Kidney (tissue), 13 donors: ENCODE measurements at regions not wholly inside any gene's neighbourhood (a gene's known extent, or its start where the extent isn't known, plus 50 kb on each side); places are given as distances from the start of the nearest gene placed in this dataset.

ENCODE experiments used
- DNase-seq, 5 donors: peaks; one replicate each; pipeline ENCODE4 v3.0.0-alpha.2; 2013 to 2020
- FAIRE-seq: peaks from 2 replicates; lab custom pipeline; 2012; peaks lifted over from hg19 to GRCh38; lab: Jason Lieb, UNC
- H3K27ac ChIP-seq, 2 donors: one replicate each; pipeline ENCODE4 v1.7.0; 2013; ENCODE audit warnings: low read depth in 2 of 2, low read length in 2 of 2, inconsistent platforms in 1 of 2
- H3K27me3 ChIP-seq: one replicate; pipeline ENCODE4 v1.7.1; 2013; ENCODE audit warnings: low read length, inconsistent platforms; ENCODE audit not compliant: control insufficient read depth, insufficient read depth
- H3K36me3 ChIP-seq, 3 donors: one replicate each; pipeline versions ENCODE4 v1.7.0 to v1.7.1; 2013; ENCODE audit warnings: low read length in 3 of 3, control low read depth in 1 of 3, inconsistent platforms in 1 of 3; ENCODE audit not compliant: insufficient read depth in 3 of 3, control insufficient read depth in 2 of 3
- H3K4me1 ChIP-seq, 3 donors: one replicate each; pipeline versions ENCODE4 v1.7.0 to v1.7.1; 2013; ENCODE audit warnings: low read length in 3 of 3, inconsistent platforms in 1 of 3, low read depth in 1 of 3; ENCODE audit not compliant: control insufficient read depth in 2 of 3, insufficient read depth in 2 of 3
- H3K4me3 ChIP-seq, 3 donors: one replicate each; pipeline versions ENCODE4 v1.7.0 to v1.8.1; 2013; ENCODE audit warnings: low read length in 3 of 3, control low read depth in 1 of 3, inconsistent platforms in 1 of 3
- H3K9ac ChIP-seq, 3 donors: one replicate each; pipeline versions ENCODE4 v1.7.0 to v1.7.1; 2013; ENCODE audit warnings: low read length in 3 of 3, control low read depth in 1 of 3, inconsistent platforms in 1 of 3
- H3K9me3 ChIP-seq, 3 donors: one replicate each; pipeline versions ENCODE4 v1.7.0 to v1.7.1; 2013; ENCODE audit warnings: low read length in 3 of 3, control low read depth in 1 of 3, inconsistent platforms in 1 of 3; ENCODE audit not compliant: control insufficient read depth in 2 of 3, insufficient read depth in 1 of 3
- CTCF ChIP-seq: IDR thresholded peaks from 3 replicates; pipeline ENCODE4 v1.5.1; 2012; ENCODE audit warnings: mild to moderate bottlenecking, moderate library complexity, borderline replicate concordance; ENCODE audit not compliant: insufficient read depth; ENCODE audit errors: extremely low read depth
- intact Hi-C: fragments of 100-400 bp; cut with DNase I; formaldehyde crosslinking; loops from one replicate; pipeline ENCODE4 v1.11.1; 2022
- donor health status: control.
- donor health status: control.
- donor health status: control.
- donor health status: control.
- donor health status: control.
- donor health status: DM: yes; HTN: yes; CAD: no.
- donor health status: Normal renal cell carcinoma (clear cell type).

GRCh38 chr17:27237890-27238289 is 56.0 kb upstream of the WSB1 start:
- no peaks in the 10 kb centered on the region for H3K27me3 ChIP-seq
- H3K27ac ChIP-seq, result no peak overlapping the region
- H3K36me3 ChIP-seq, result no peaks in the 10 kb centered on the region
- no peak for FAIRE-seq
- H3K4me3 ChIP-seq, result no peak overlapping the region
- no peaks in the 10 kb centered on the region for H3K9me3 ChIP-seq
- H3K4me1 ChIP-seq, result no peaks in the 10 kb centered on the region
- TF ChIP-seq CTCF, result no peak
- DNase-seq, result no peak
- intact Hi-C loops, result no loop called here
- H3K9ac ChIP-seq, result no peak overlapping the region

- DNase-seq, result no peak
- no peaks in the 10 kb centered on the region for H3K36me3 ChIP-seq
- intact Hi-C loops, result no loop called here
- H3K9me3 ChIP-seq, result no peaks in the 10 kb centered on the region
- FAIRE-seq, result no peak
- no peaks in the 10 kb centered on the region for H3K27me3 ChIP-seq
- no peak for TF ChIP-seq CTCF
- no peak overlapping the region for H3K9ac ChIP-seq
- peak overlapping the region in 1 of 2 donors; percentile 47 for H3K27ac ChIP-seq
- H3K4me3 ChIP-seq, result no peak overlapping the region
- no peaks in the 10 kb centered on the region for H3K4me1 ChIP-seq
These were observed 54.9 kb upstream of the WSB1 start for GRCh38 chr17:27239046-27239445.

- FAIRE-seq (no peak), DNase-seq (no peak)
- H3K9me3 ChIP-seq, result no peaks in the 10 kb centered on the region
- H3K27ac ChIP-seq, result no peak overlapping the region
- peaks cover 0 to 1% (median 0%) of the 10 kb centered on the region in 3 donors for H3K4me1 ChIP-seq
- intact Hi-C loops, result no loop called here
- no peak overlapping the region for H3K9ac ChIP-seq
- no peak for TF ChIP-seq CTCF
- H3K36me3 ChIP-seq, result no peaks in the 10 kb centered on the region
- no peak overlapping the region for H3K4me3 ChIP-seq
- H3K27me3 ChIP-seq, result no peaks in the 10 kb centered on the region
These were observed 54.3 kb upstream of the WSB1 start for GRCh38 chr17:27239584-27239983.
